Stomach (tissue), 8 donors: ENCODE measurements at regions not wholly inside any gene's neighbourhood (a gene's known extent, or its start where the extent isn't known, plus 50 kb on each side); places are given as distances from the start of the nearest gene placed in this dataset.
"Not testable (repeated sequence)": the region's sequence is repeated elsewhere in the genome, so short reads cannot be mapped to it uniquely, and the experiment has no call there.

Experiments
- DNase-seq, 2 donors: peaks; one replicate each; pipeline versions ENCODE4 v3.0.0 to v3.0.0-alpha.2; 2013 to 2019
- H3K27ac ChIP-seq, 5 donors: fragments of 200-600 bp in 4 of 5; sonication (generic) in 4 of 5; one replicate each; pipeline ENCODE4 v1.5.1; 2013 to 2019; ENCODE audit warnings: mild to moderate bottlenecking in 1 of 5, moderate library complexity in 1 of 5
- H3K27me3 ChIP-seq, 3 donors: fragments of 200-600 bp; sonication (generic); one replicate each; pipeline ENCODE4 v1.5.1; 2017 to 2019; ENCODE audit warnings: mixed run types in 1 of 3
- H3K36me3 ChIP-seq, 4 donors: fragments of 200-600 bp; sonication (generic); 1 replicate in 3 of 4; 2 replicates in 1 of 4; pipeline ENCODE4 v1.5.1; 2016 to 2019
- H3K4me1 ChIP-seq, 4 donors: fragments of 200-600 bp; sonication (generic); one replicate each; pipeline ENCODE4 v1.5.1; 2016 to 2019
- H3K4me3 ChIP-seq, 4 donors: fragments of 200-600 bp; sonication (generic) in 3 of 4; one replicate each; pipeline ENCODE4 v1.5.1; 2016 to 2019; ENCODE audit warnings: mild to moderate bottlenecking in 1 of 4
- H3K9me3 ChIP-seq, 4 donors: fragments of 200-600 bp; sonication (generic); one replicate each; pipeline ENCODE4 v1.5.1; 2016 to 2019
- CTCF ChIP-seq, 7 experiments: fragments of 450-650 bp in 4 of 7; fragments of 200-600 bp in 3 of 7; sonication (generic) in 3 of 7; IDR thresholded peaks; one replicate each; pipeline ENCODE4 v1.5.1; 2016 to 2019; ENCODE audit warnings: antibody characterized with exemption in 7 of 7, control low read depth in 2 of 7, mild to moderate bottlenecking in 1 of 7
- EP300 ChIP-seq: sonication (generic); formaldehyde crosslinking; IDR thresholded peaks from one replicate; pipeline ENCODE4 v1.6.1; 2017; ENCODE audit warnings: antibody characterized with exemption
- POLR2A ChIP-seq, 4 donors: fragments of 450-650 bp; IDR thresholded peaks; one replicate each; pipeline ENCODE4 v1.6.1; 2016; ENCODE audit warnings: antibody characterized with exemption in 4 of 4, control low read depth in 2 of 4, mild to moderate bottlenecking in 1 of 4, moderate library complexity in 1 of 4
- POLR2AphosphoS5 ChIP-seq, 3 donors: sonication (generic); formaldehyde crosslinking; IDR thresholded peaks; one replicate each; pipeline ENCODE4 v1.6.1; 2016; ENCODE audit warnings: antibody characterized with exemption in 3 of 3
- WGBS, 5 donors: extraction: QIAGEN DNeasy Blood & Tissue Kit in 3 of 5; methylation state at CpG; one replicate each; pipeline versions ENCODE4 v1.1.5 to v1.1.7; 2013 to 2018; 5-methylcytosine and 5-hydroxymethylcytosine counted together
- intact Hi-C: fragments of 100-400 bp; cut with DNase I; formaldehyde crosslinking; loops from one replicate; pipeline ENCODE4 v1.15.1; 2023; ENCODE audit warnings: low total_unique reads
- donor health status: healthy with polysubstance abuse.
- donor health status: Bipolar disorder and iron deficiency.
- donor health status: healthy.

GRCh38 chr1:242670019-242670418 lies 145.5 kb upstream of the PLD5 start:
- WGBS, 5 donors: 6 to 16% (median 8%) methylated on average over 2 of the region's 2 CpGs
- Histone ChIP-seq H3K4me3 (no peak overlapping the region), H3K4me1 (no peaks in the 10 kb centered on the region), H3K9me3 (peaks cover 0 to 8% (median 4%) of the 10 kb centered on the region in 4 donors), H3K27me3 (no peaks in the 10 kb centered on the region), H3K27ac (no peak overlapping the region), H3K36me3 (no peaks in the 10 kb centered on the region)
- no peak for DNase-seq
- intact Hi-C loops: no loop called here
- TF ChIP-seq EP300 (no peak), CTCF (IDR thresholded peaks at IDR 0.05) (no peak), POLR2AphosphoS5 (IDR thresholded peaks at IDR 0.05) (no peak), POLR2A (IDR thresholded peaks at IDR 0.05) (no peak)

GRCh38 chr1:242662886-242663285 lies 138.4 kb upstream of the PLD5 start:
- intact Hi-C loops: no loop called here
- 86 to 90% (median 86%) methylated on average over 4 of the region's 4 CpGs for WGBS, 5 donors

GRCh38 chr1:242653772-242654171 lies 129.3 kb upstream of the PLD5 start:
- H3K27ac ChIP-seq, H3K4me1 ChIP-seq, H3K27me3 ChIP-seq, H3K36me3 ChIP-seq, H3K4me3 ChIP-seq, intact Hi-C loops, DNase-seq: not testable (repeated sequence)
- peaks cover 0 to 11% (median 3%) of the 10 kb centered on the region in 4 donors for H3K9me3 ChIP-seq

More at GRCh38 chr1:242662886-242663285, 138.4 kb upstream of the PLD5 start:
- no peak for DNase-seq
- Histone ChIP-seq H3K4me3 (no peak overlapping the region), H3K36me3 (no peaks in the 10 kb centered on the region), H3K4me1 (no peaks in the 10 kb centered on the region), H3K9me3 (peaks cover 0 to 4% (median 1%) of the 10 kb centered on the region in 4 donors), H3K27me3 (no peaks in the 10 kb centered on the region), H3K27ac (no peak overlapping the region)
- TF ChIP-seq CTCF (IDR thresholded peaks at IDR 0.05) (no peak), POLR2AphosphoS5 (IDR thresholded peaks at IDR 0.05) (no peak), POLR2A (IDR thresholded peaks at IDR 0.05) (no peak), EP300 (no peak)

- TF ChIP-seq POLR2AphosphoS5 (IDR thresholded peaks at IDR 0.05): no peak
- TF ChIP-seq POLR2A (IDR thresholded peaks at IDR 0.05): no peak
- no peak for TF ChIP-seq CTCF (IDR thresholded peaks at IDR 0.05)
- no peak for TF ChIP-seq EP300
- intact Hi-C loops: no loop called here
- Histone ChIP-seq H3K27me3 (no peaks in the 10 kb centered on the region), H3K4me3 (no peak overlapping the region), H3K4me1 (no peaks in the 10 kb centered on the region), H3K27ac (no peak overlapping the region), H3K36me3 (no peaks in the 10 kb centered on the region), H3K9me3 (peaks cover 0 to 11% (median 3%) of the 10 kb centered on the region in 4 donors)
- peak in 1 of 2 donors; percentile 4 for DNase-seq
- WGBS, 5 donors: 48 to 71% (median 60%) methylated on average over 5 of the region's 5 CpGs
Observed at GRCh38 chr1:242651817-242652216, 127.3 kb upstream of the PLD5 start.

GRCh38 chr1:242641461-242641860 lies 117.0 kb upstream of the PLD5 start:
- intact Hi-C loops: no loop called here
- DNase-seq: no peak
- H3K4me3 ChIP-seq: no peak overlapping the region
- H3K9me3 ChIP-seq: no peaks in the 10 kb centered on the region
- H3K36me3 ChIP-seq: no peaks in the 10 kb centered on the region
- H3K27ac ChIP-seq: no peak overlapping the region
- H3K4me1 ChIP-seq: no peaks in the 10 kb centered on the region
- H3K27me3 ChIP-seq: no peaks in the 10 kb centered on the region
- TF ChIP-seq POLR2AphosphoS5 (IDR thresholded peaks at IDR 0.05) (no peak), EP300 (no peak), POLR2A (IDR thresholded peaks at IDR 0.05) (no peak), CTCF (IDR thresholded peaks at IDR 0.05) (no peak)
- WGBS, 5 donors: 52 to 82% (median 75%) methylated on average over 3 of the region's 3 CpGs
